Smooth muscle cell (in vitro differentiated cells): ENCODE measurements at regions not wholly inside any gene's neighbourhood (a gene's known extent, or its start where the extent isn't known, plus 50 kb on each side); places are given as distances from the start of the nearest gene placed in this dataset.

ENCODE experiments used
- DNase-seq: peaks from one replicate; lab custom pipeline; 2025; ENCODE audit not compliant: unreplicated experiment; lab: John Stamatoyannopoulos, UW
- H2AFZ ChIP-seq: fragments of 200-600 bp; sonication (generic); 2 replicates; pipeline ENCODE4 v1.6.0; 2016; ENCODE audit warnings: antibody characterized with exemption, low read depth, mild to moderate bottlenecking
- H3F3A ChIP-seq: fragments of 200-600 bp; sonication (generic); 2 replicates; pipeline ENCODE4 v1.6.0; 2017; ENCODE audit warnings: antibody characterized with exemption, low read depth
- H3K27ac ChIP-seq: fragments of 200-600 bp; sonication (generic); 2 replicates; pipeline ENCODE4 v1.5.1; 2016; ENCODE audit warnings: low read depth, mild to moderate bottlenecking
- H3K27me3 ChIP-seq: fragments of 200-600 bp; sonication (generic); 2 replicates; pipeline ENCODE4 v1.6.1; 2016; ENCODE audit warnings: low read depth, mild to moderate bottlenecking
- H3K36me3 ChIP-seq: fragments of 200-600 bp; sonication (generic); 2 replicates; pipeline ENCODE4 v1.5.1; 2016; ENCODE audit warnings: low read depth
- H3K4me1 ChIP-seq: fragments of 200-600 bp; sonication (generic); 2 replicates; pipeline ENCODE4 v1.5.1; 2016; ENCODE audit warnings: low read depth
- H3K4me2 ChIP-seq: fragments of 200-600 bp; sonication (generic); 2 replicates; pipeline ENCODE4 v1.6.0; 2016; ENCODE audit warnings: mild to moderate bottlenecking
- H3K4me3 ChIP-seq: fragments of 200-600 bp; sonication (generic); 2 replicates; pipeline ENCODE4 v1.5.1; 2016; ENCODE audit warnings: mild to moderate bottlenecking
- H3K79me2 ChIP-seq: fragments of 200-600 bp; sonication (generic); 2 replicates; pipeline ENCODE4 v1.6.0; 2016; ENCODE audit warnings: low read depth, mild to moderate bottlenecking
- H3K9ac ChIP-seq: fragments of 200-600 bp; sonication (generic); 2 replicates; pipeline ENCODE4 v1.6.0; 2016; ENCODE audit warnings: low read depth
- H3K9me3 ChIP-seq: fragments of 200-600 bp; sonication (generic); replicated peaks from 2 replicates; pipeline ENCODE4 v1.5.1; 2016; ENCODE audit warnings: low read depth
- H4K20me1 ChIP-seq: fragments of 200-600 bp; sonication (generic); 2 replicates; pipeline ENCODE4 v1.6.0; 2016; ENCODE audit warnings: low read depth
- CTCF ChIP-seq: fragments of 200-600 bp; sonication (generic); IDR thresholded peaks from 2 replicates; pipeline ENCODE4 v1.5.1; 2017; ENCODE audit warnings: borderline replicate concordance, mild to moderate bottlenecking, antibody characterized with exemption; ENCODE audit not compliant: insufficient read depth, poor library complexity, severe bottlenecking
- WGBS: methylation state at CpG from one replicate; pipeline ENCODE4 v1.1.7; 2016; ENCODE audit warnings: low lambda C conversion rate; 5-methylcytosine and 5-hydroxymethylcytosine counted together

- TF ChIP-seq CTCF = no peak
- Histone ChIP-seq H4K20me1 (no peaks in the 10 kb centered on the region), H3F3A (no peaks in the 10 kb centered on the region), H2AFZ (peak overlapping the region; percentile 41), H3K27ac (no peak overlapping the region), H3K27me3 (no peaks in the 10 kb centered on the region), H3K4me2 (no peak overlapping the region), H3K9ac (no peak overlapping the region), H3K4me1 (no peaks in the 10 kb centered on the region), H3K79me2 (no peaks in the 10 kb centered on the region), H3K9me3 (no peaks in the 10 kb centered on the region), H3K4me3 (no peak overlapping the region), H3K36me3 (no peaks in the 10 kb centered on the region)
- no peak for DNase-seq
Measured at GRCh38 chr12:75890141-75890540, 141.4 kb downstream of the PHLDA1 start.

GRCh38 chr12:75888874-75889613 lies 142.5 kb downstream of the PHLDA1 start:
- Histone ChIP-seq H3K27ac (no peak overlapping the region), H3K79me2 (no peaks in the 10 kb centered on the region), H2AFZ (peak overlapping the region; percentile 58), H3F3A (no peaks in the 10 kb centered on the region), H3K9ac (no peak overlapping the region), H3K36me3 (no peaks in the 10 kb centered on the region), H3K4me1 (peaks cover 6% of the 10 kb centered on the region), H4K20me1 (no peaks in the 10 kb centered on the region), H3K9me3 (no peaks in the 10 kb centered on the region), H3K4me2 (peak overlapping the region; percentile 21), H3K27me3 (no peaks in the 10 kb centered on the region), H3K4me3 (no peak overlapping the region)
- DNase-seq = no peak
- TF ChIP-seq CTCF = no peak
- 39% methylated on average over 11 of the region's 11 CpGs for WGBS

- H3K9me3 ChIP-seq = no peaks in the 10 kb centered on the region
- H3F3A ChIP-seq = no peaks in the 10 kb centered on the region
- no peak overlapping the region for H2AFZ ChIP-seq
- peaks cover 6% of the 10 kb centered on the region for H3K4me1 ChIP-seq
- no peak overlapping the region for H3K9ac ChIP-seq
- H3K4me2 ChIP-seq = no peak overlapping the region
- H3K27ac ChIP-seq = no peak overlapping the region
- no peaks in the 10 kb centered on the region for H3K79me2 ChIP-seq
- no peaks in the 10 kb centered on the region for H4K20me1 ChIP-seq
- no peaks in the 10 kb centered on the region for H3K27me3 ChIP-seq
- no peaks in the 10 kb centered on the region for H3K36me3 ChIP-seq
- no peak overlapping the region for H3K4me3 ChIP-seq
- TF ChIP-seq CTCF = no peak
- no peak for DNase-seq
Measured at GRCh38 chr12:75888399-75888798, 143.2 kb downstream of the PHLDA1 start.

- Histone ChIP-seq H3K27ac (no peak overlapping the region), H3K9me3 (no peaks in the 10 kb centered on the region), H3F3A (no peaks in the 10 kb centered on the region), H3K4me2 (no peak overlapping the region), H3K36me3 (no peaks in the 10 kb centered on the region), H3K27me3 (no peaks in the 10 kb centered on the region), H3K4me1 (peaks cover 6% of the 10 kb centered on the region), H2AFZ (no peak overlapping the region), H3K79me2 (no peaks in the 10 kb centered on the region), H3K4me3 (no peak overlapping the region), H4K20me1 (no peaks in the 10 kb centered on the region), H3K9ac (no peak overlapping the region)
- 93% methylated on average over 1 of the region's 1 CpG for WGBS
- no peak for DNase-seq
- no peak for TF ChIP-seq CTCF
Measured at GRCh38 chr12:75887979-75888378, 143.6 kb downstream of the PHLDA1 start.
